ENCODE measurements at regions not wholly inside any gene's neighbourhood (a gene's known extent, or its start where the extent isn't known, plus 50 kb on each side); places are given as distances from the start of the nearest gene placed in this dataset.

DNA sequence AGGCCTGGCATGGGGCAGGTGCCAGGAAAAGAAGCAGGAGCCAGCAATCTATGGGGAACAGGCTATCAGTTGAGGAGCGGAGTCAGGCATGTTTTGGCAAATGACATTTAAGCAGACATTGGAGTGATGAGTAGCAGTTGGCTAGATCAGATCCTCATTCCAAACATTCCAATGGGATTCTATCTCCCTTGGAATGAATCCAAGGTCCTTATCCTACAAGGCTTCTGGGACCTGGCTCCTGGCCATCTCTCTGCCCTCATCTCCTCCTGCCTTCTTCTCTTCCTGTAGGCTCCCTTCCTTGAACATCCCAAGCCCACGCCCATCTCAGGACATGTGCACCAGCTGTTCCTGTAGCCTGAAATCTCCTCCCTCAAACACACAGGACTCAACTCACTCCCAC is 1074.5 kb downstream of the TBC1D22A start:
- no peak for DNase-seq (ENCODE audit: low read depth)
- no peak overlapping the region for H3K4me3 ChIP-seq (ENCODE audit: low read depth, low read length)
- TF ChIP-seq, protein P1, sequence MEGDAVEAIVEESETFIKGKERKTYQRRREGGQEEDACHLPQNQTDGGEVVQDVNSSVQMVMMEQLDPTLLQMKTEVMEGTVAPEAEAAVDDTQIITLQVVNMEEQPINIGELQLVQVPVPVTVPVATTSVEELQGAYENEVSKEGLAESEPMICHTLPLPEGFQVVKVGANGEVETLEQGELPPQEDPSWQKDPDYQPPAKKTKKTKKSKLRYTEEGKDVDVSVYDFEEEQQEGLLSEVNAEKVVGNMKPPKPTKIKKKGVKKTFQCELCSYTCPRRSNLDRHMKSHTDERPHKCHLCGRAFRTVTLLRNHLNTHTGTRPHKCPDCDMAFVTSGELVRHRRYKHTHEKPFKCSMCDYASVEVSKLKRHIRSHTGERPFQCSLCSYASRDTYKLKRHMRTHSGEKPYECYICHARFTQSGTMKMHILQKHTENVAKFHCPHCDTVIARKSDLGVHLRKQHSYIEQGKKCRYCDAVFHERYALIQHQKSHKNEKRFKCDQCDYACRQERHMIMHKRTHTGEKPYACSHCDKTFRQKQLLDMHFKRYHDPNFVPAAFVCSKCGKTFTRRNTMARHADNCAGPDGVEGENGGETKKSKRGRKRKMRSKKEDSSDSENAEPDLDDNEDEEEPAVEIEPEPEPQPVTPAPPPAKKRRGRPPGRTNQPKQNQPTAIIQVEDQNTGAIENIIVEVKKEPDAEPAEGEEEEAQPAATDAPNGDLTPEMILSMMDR (conservative IDR thresholded peaks at IDR 0.05; ENCODE audit: low read depth, low read length): no peak

DNA sequence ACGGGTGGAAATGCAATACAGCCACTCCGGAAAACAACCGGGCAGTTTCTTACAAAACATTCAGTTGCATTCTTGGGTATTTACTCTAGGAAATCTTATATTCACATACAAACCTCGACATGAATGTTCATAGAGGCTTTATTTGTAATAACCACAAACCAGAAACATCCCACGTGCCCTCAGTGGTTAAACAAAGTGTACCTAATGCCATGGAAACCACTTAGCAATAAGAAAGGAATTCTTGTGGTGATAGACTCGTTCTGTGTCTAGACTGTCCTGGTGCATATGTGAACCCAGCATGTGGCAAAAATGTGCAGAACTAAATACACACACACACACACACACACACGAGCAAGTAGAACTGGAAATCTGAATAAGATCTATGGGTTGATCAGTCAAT is 1073.3 kb downstream of the TBC1D22A start:
- peak; percentile 48 for DNase-seq (ENCODE audit: low read depth)
- no peak overlapping the region for H3K4me3 ChIP-seq (ENCODE audit: low read depth, low read length)
- TF ChIP-seq, protein P1 (conservative IDR thresholded peaks at IDR 0.05; ENCODE audit: low read depth, low read length): no peak

DNA sequence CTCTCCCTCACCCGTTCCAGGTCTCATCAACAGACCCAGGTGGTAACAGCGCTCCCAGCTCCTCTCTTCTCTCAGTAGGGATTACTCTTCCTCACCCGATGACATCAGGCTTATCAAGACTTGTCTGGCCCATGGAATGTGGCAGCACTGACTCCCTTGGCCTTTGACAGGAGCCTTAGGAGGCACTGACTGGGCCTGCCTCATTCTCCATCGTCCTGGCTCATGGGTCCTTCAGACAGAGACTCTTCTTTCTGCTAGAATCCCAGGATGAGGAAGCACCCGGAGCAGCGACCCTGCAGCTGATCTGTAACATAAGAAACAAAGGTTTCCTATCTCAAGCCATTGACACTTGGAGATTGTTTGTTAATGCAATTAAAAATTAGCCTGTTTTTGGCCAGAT is 1063.6 kb downstream of the TBC1D22A start:
- no peak for DNase-seq (ENCODE audit: low read depth)
- no peak overlapping the region for H3K4me3 ChIP-seq (ENCODE audit: low read depth, low read length)
- TF ChIP-seq, protein P1 (conservative IDR thresholded peaks at IDR 0.05; ENCODE audit: low read depth, low read length): no peak

DNA sequence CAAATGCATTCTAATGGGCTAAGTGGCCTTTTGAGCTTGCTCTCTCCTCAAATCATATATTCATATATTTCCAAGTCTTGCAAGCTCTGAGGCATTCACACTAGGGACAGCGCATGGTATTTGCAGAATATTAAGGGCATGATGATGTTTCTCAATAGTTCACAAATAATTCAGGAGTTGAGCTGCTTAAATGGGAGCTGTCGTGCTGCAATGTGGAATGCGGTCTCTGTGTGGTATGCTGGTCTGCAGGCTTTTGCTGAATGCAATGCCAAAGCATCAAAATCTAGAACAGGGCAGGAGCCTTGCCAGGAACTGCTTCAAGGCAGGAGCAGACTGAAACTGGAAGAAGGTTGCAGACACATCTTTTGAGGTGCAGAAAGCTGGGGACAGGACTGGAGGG is 1060.0 kb downstream of the TBC1D22A start:
- DNase-seq (ENCODE audit: low read depth): no peak

DNA sequence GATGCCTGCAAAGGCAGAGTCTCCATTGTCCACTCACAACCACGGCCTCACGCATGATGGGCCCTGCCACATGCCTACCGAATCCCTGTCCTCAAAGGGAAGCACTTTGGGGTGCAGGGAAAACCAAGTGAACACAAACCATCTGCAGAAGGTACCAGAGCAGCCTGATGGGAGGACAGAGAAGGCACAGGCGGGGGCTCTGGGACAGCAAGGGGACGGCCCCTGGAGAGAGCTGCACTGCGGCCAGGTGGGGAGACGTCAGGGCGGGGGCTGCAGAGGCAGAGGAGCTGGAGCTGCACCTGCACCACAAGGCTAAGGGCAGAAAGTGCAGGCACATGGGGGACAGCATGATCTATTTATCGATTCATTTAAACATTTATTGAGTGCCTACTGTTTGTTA is 1056.0 kb downstream of the TBC1D22A start:
- DNase-seq (ENCODE audit: low read depth): no peak
- TF ChIP-seq, protein P1 (conservative IDR thresholded peaks at IDR 0.05; ENCODE audit: low read depth, low read length): no peak
- H3K4me3 ChIP-seq (ENCODE audit: low read depth, low read length): no peak overlapping the region

More for the DNA sequence above, 1060.0 kb downstream of the TBC1D22A start:
- TF ChIP-seq, protein P1 (conservative IDR thresholded peaks at IDR 0.05; ENCODE audit: low read depth, low read length): no peak
- no peak overlapping the region for H3K4me3 ChIP-seq (ENCODE audit: low read depth, low read length)

DNA sequence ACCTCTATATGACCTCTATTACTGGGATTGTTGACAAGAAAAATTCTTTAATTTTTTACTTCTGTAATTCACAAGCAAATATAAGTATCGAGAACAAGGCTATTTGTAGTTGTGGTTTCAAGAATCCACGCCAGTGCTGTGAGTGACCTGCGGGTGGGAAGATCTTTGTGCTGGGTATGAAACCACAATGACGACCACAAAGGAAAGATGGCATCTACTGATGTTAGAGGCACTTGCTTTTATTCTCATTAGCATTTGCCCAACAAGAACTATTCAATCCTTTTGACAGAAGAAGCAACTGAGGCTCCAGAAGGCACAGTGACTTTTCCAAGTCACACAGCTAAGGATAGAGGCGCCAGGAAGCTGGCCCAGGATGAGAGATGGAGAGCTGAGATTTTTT is 1054.9 kb downstream of the TBC1D22A start:
- no peak overlapping the region for H3K4me3 ChIP-seq (ENCODE audit: low read depth, low read length)
- TF ChIP-seq, protein P1 (conservative IDR thresholded peaks at IDR 0.05; ENCODE audit: low read depth, low read length): no peak
- no peak for DNase-seq (ENCODE audit: low read depth)

DNA sequence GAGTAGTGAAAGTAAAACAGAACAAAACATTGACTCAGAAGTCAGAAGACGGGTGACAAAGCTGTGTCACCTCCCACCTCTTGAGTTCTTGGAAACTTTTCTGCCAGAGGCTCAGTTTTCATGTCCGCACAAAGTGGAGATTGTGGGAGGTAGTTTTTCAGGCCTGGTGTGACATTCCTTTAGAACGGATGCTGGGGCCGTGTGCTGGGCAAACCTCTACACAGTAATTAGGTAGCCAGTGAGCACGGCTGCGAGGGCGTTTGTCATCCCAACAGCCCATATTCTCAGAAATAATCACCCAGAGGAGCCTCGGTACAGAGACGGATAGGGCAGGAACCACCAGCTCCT is 1054.4 kb downstream of the TBC1D22A start:
- TF ChIP-seq, protein P1 (conservative IDR thresholded peaks at IDR 0.05; ENCODE audit: low read depth, low read length): no peak
- no peak overlapping the region for H3K4me3 ChIP-seq (ENCODE audit: low read depth, low read length)
- DNase-seq (ENCODE audit: low read depth): no peak
